B cell (primary cell): ENCODE measurements at regions not wholly inside any gene's neighbourhood (a gene's known extent, or its start where the extent isn't known, plus 50 kb on each side); places are given as distances from the start of the nearest gene placed in this dataset.

Experiments
- CTCF ChIP-seq: fragments of 200-600 bp; IDR thresholded peaks from one replicate; pipeline ENCODE4 v1.8.0; 2022; ENCODE audit warnings: antibody characterized with exemption, mild to moderate bottlenecking
- EZH2 ChIP-seq: IDR thresholded peaks from 2 replicates; pipeline ENCODE4 v1.6.1; 2012; ENCODE audit warnings: borderline replicate concordance, low read depth, mild to moderate bottlenecking, moderate library complexity, low read length; ENCODE audit not compliant: insufficient read depth, poor library complexity, severe bottlenecking

DNA sequence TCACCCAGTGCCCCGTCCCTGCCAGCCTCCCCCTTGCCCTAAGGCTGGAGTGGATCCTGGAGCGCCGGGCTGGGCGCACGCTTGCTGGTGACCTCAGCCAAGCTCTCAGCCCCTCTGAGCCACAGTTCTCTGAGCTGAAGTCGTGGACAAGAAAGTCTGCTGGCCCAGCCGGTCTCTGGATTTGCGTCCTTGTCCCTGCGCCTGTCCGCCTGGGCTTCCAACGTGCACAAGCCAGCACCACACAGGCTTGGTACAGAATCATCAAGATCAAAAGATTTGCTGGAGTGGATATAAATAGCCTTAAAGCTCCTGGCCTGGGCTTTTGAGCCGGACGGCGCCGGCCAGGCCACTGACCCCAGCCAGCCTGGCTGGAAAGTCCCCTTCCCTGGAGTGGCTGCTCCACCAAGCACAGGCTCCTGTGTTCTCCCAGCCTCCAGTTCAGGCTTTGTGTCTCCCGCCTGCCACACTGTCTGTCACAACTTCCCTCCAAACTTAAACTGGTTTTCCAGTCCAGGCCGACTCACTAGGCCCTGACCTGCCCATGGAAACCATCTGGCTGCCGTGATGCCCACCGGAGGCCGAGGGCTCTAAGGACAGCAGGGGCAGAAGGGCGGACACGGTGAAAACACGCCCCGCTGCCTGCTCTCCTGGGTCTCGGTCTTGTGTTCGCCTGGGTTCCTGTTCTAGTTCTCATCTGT, 156.2 kb downstream of the NUP210 start:
- TF ChIP-seq CTCF (no peak), EZH2 (no peak)
